Tibial nerve (tissue), 4 donors: ENCODE measurements at regions not wholly inside any gene's neighbourhood (a gene's known extent, or its start where the extent isn't known, plus 50 kb on each side); places are given as distances from the start of the nearest gene placed in this dataset.

Experiments used
- CTCF ChIP-seq, 5 experiments: fragments of 200-600 bp in 3 of 5; fragments of 450-650 bp in 2 of 5; sonication (generic) in 3 of 5; IDR thresholded peaks; one replicate each; pipeline ENCODE4 v1.5.1; 2016 to 2019; ENCODE audit warnings: antibody characterized with exemption in 5 of 5, mild to moderate bottlenecking in 3 of 5, moderate library complexity in 2 of 5
- EP300 ChIP-seq, 2 donors: sonication (generic); formaldehyde crosslinking; IDR thresholded peaks; one replicate each; pipeline ENCODE4 v1.6.1; 2017; ENCODE audit warnings: antibody characterized with exemption in 2 of 2, mild to moderate bottlenecking in 1 of 2
- POLR2A ChIP-seq, 2 donors: fragments of 450-650 bp; IDR thresholded peaks; one replicate each; pipeline ENCODE4 v1.6.1; 2017; ENCODE audit warnings: antibody characterized with exemption in 2 of 2, mild to moderate bottlenecking in 2 of 2, moderate library complexity in 2 of 2

GRCh38 chr1:189607477-189608096, 870.1 kb downstream of the BRINP3 start:
- TF ChIP-seq POLR2A (IDR thresholded peaks at IDR 0.05) (no peak), CTCF (IDR thresholded peaks at IDR 0.05) (no peak), EP300 (IDR thresholded peaks at IDR 0.05) (no peak)
